HG03558 (cell line): ENCODE measurements at regions not wholly inside any gene's neighbourhood (a gene's known extent, or its start where the extent isn't known, plus 50 kb on each side); places are given as distances from the start of the nearest gene placed in this dataset.
A peak's percentile ranks its signal among the peaks of the same experiment; 100 is the strongest.
"Not testable (repeated sequence)": the region's sequence is repeated elsewhere in the genome, so short reads cannot be mapped to it uniquely, and the experiment has no call there.

Source experiments
- ATAC-seq: cut with Tn5 transposase; IDR thresholded peaks from one replicate; pipeline ENCODE4 v1.9.1; 2021; ENCODE audit warnings: moderate number of reproducible peaks; ENCODE audit not compliant: unreplicated experiment; ENCODE audit errors: extremely low read depth

DNA sequence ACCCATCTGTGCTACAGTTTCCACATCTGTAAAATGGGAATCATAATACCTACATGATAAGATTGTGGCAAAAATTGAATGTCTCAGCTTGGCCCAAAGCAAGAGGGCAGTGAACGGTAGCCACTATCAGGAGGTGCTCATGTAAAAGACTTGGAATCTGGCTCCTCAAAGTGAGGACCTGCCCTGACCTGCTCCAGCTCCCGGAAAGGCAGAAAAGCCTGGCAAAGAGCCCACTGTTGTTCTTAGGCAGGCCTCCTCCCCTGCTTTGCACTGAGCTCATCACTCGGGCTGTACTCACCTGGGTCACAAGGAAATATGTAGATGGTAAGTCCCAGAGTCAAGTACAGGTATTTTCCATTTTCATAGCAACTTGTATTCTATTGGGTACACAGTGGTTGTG, 250.7 kb upstream of the TBL1XR1 start:
- ATAC-seq, result no peak

DNA sequence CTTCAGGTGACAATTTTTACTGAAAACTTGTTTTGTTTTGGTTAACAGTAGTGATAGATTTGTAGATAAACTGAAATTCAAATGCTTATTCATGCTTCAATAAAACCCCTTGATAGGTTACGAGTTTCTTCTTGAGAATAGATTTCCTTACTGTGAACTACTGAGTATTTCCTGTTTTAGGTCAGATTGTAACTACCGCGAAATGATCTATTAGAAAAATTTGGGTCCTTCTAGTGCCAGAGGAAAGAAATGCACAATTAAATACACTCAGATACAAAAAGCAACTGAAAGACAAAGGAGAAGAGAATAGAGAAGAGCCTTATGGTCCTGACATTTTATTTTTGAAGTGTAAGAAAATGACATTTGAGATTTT, 251.7 kb upstream of the TBL1XR1 start:
- ATAC-seq, result no peak

DNA sequence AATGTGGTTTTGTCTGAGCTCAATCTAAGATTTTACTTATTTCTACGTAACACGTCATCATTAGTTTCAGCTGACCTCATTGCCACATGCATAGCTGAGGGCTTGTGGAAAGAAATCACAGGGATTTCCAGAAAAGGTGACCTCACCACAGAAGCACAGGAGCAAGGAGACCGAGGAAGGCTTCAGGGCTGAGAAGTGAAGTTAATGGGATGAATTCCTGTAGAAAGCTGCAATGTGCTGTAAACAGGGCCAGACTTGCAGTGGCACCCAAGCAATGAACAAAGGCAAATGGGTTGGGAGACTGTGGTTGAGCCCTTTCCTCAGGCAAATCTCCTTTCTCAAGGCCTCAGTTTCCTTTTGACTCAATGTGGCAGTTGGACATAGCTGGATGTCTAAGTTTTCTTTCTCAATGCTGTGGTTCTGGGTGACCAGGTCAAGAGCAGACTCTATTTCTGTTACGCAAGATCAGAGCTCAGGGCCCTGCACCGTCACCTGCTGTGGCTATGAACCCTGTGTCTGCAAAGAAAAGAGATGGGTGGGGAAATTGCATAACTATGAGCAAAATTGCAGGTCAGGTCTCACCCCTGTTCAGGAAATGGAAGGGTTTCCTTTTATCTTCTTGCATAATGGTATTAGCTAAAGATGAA, 252.2 kb upstream of the TBL1XR1 start:
- ATAC-seq, result peak; percentile 88

DNA sequence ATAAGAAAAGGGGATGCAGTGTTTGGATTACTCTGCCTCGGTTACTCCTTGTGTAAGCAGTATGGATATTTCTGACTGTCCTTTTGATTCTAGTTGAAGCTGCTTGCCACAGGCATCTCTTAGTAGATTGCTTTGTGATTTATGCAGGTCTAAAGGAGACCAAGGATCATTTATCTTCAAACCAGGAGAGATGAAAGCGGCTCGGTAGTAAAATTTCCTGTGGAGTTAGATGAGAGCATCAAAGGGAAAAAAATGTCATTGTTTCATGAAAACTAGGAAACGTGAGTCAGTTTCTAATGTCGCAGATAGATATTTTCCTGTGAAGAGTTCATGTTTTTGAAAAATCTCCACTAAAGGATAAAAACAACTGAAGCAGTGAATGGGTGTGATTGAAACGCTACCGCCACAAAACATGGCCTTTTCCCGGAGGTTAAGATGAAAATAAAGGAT, 254.0 kb upstream of the TBL1XR1 start:
- ATAC-seq, result no peak

DNA sequence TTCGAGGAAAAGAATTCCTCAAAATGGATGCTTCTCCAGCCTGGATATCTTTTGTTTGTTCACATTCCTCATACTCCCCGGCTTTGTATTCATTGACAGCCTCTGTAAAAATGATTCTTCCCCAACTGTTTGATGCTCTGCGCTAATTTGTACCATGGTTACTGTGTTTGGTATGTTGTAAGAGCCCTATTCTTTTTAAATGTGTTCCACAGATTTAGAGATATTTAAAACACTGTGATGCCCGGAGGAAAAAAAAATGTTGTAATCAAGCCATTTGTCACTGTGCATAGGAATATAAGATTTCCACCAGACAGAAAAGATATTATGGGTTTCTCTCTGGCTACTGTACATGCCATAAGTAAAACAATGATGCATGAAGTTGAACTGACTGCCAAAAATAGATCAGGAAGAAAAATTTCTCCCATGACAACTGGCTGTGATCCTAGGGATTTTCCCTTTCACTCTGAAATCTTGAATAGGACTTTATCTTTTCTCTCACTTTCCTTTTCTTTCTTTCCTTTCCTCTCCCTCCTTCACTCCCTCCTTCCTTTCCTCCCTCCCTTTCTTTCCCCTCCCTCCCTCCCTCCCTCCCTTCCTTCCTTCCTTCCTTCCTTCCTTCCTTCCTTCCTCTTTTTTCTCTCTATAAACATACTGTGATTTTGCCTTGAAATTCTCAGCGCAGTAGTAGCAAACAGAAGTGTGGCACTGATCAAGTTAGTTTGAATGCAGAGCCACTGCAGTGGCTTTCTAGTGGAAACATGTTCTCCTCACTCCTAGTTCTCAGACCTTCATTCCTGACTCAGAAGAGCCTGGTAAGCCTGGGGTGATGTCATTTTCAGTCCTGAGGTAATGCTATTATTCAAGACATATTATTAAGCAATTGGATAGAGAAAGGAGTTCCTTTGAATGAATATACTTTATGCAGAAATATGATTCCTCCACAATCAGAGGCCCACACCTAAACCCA, 254.9 kb upstream of the TBL1XR1 start:
- no peak for ATAC-seq

DNA sequence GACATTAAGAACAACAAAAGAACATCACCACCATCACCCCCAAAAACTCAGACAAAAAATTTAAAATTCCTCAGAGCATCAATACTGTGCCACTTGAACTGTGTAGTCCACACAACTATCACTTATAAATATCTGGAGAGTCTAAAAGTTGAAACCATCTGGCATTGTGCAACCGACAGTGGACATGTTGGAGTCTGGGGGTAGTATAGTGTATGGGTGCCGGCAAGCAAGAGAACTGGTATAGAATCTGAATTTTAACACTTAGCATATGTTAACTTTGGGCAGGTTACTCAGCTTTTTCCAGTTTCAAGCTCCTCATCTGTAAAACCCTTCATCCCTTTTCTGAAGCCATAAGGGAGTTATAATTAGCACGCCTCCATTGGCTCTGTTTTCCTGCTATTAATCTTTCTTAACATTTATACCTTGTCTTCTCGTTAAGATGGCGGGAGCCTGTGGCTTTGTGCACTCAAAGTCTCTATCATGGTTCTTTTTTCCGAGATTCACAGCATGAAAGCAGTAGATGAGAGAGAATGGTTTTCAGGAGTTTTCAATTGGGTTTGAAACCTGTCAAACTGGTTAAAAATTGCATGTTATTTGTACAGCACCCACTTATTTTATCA, 255.7 kb upstream of the TBL1XR1 start:
- no peak for ATAC-seq

DNA sequence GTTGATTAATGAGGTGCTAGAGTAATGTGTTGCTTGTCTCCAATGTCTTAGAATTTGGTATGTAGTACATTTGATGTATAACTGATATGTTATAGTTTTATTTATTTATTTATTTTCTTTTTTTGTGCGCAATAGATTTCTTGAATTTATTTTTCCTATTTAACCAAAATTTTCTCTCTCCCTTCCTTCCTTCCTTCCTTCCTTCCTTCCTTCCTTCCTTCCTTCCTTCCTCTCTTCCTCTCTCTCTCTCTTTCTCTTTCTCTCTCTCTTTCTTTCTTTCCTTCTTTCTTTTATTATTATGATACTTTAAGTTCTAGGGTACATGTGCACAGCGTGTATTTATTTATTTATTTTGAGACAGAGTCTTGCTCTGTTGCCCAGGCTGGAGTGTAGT, 256.2 kb upstream of the TBL1XR1 start:
- no peak for ATAC-seq

DNA sequence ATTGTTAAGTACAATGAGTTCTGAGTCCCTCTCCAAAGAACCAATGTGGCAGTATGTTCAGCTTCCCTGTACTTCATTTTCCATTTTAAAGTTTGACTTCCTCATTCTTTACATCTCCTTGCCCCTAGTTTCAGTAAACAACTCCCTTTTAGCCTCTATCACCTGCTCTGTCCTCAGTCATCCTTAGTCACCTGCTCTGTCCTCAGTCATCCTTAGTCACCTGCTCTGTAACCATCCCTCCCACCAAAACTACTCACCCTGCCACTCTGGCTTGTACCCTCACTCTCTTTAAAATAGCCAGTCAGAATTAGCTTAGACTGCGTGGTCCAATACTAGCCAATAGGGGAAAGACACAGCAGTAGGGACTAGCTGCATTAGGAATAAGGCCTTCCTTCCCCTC, 259.9 kb upstream of the TBL1XR1 start:
- ATAC-seq, result not testable (repeated sequence)

DNA sequence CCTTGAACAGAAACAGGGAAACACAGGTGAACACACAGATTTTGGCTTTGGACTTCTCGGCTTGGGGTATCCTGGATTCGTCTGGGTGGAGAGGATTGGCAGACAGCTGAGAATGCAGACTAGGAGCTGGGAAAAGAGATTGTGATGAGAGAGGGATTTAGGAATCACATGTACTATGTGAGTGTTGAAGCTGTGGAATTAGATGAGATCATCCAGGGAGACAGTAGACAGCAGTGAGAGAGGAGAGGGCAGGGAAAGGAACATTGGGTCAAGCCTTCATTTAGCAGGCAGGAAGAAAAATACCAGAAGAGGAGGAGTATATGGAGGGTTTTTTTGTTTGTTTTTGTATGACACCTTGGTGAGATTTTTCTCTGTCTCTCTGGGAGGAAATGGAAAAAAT, 262.1 kb upstream of the TBL1XR1 start:
- ATAC-seq, result no peak

DNA sequence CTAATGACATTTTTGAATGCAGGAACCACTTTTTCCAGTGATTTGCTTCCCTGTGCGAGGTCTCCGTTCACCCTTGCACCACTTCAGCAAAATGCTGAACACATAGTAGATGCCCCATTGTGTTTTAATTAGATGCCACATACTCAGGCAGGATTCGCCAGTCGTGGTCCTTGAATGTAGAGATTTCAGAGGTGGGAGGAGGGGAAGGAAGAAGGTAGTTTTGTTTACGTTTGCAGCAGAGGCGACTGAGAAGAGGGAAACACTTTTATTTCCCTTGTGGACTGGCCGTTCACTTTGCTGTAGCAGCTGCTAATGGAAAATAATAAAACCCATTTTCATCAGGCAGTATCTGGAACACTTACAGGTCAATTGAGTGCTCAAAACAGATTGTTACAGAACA, 262.8 kb upstream of the TBL1XR1 start:
- no peak for ATAC-seq

DNA sequence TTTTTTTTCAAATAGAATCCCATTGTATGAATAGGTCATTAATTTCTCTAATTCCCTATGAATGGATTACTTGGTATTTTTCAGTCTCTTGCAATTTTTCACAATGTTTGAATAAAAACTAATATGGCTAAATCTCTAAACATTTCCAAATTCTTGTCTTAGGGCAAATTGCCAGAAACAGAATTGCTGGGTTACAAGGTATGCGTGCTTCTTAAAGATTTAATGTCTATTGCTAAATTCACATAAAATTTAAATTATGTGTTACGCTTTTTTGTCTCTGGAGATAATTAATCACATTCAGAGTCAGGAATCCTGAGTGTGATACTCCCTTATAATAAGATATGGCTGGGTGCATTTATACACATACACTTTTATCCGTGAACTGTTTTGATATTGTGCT, 264.5 kb upstream of the TBL1XR1 start:
- no peak for ATAC-seq

DNA sequence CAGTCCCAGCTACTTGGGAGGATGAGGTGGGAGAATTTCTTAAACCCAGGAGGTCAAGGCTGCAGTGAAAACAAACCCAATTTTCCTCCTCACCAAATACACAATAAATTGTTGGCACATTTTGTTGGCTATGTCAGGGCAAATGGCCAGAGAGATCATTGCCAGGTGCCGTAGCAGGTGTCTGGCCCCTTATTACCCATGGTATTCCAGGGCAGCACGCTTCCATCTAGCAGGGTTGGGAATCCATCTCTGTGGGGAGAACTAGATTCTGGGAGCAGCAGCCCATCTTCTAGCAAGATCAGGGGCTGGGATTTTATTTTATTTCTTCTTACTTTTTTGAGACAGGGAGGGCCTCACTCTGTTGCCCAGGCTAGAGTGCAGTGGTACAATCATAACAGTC, 266.1 kb upstream of the TBL1XR1 start:
- not testable (repeated sequence) for ATAC-seq

DNA sequence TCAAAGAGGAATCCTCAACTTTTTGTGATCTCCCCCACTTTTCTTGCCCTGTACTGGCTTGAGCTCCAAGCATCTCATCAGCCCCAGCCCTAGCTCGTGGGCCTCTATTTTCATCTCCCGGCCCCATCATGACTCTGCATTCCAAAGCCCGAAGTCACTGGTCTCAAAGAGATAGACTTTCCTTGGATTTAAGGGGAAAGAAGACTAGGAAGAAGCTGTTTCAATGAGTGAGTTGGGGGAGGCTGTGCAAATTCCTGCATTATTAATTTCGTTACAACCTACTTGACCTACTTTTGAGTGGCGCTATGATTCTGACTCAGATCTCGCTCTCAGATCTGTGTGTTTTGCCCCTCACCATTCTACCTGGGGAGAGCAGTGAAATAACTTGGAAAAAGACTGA, 266.6 kb upstream of the TBL1XR1 start:
- ATAC-seq, result no peak

DNA sequence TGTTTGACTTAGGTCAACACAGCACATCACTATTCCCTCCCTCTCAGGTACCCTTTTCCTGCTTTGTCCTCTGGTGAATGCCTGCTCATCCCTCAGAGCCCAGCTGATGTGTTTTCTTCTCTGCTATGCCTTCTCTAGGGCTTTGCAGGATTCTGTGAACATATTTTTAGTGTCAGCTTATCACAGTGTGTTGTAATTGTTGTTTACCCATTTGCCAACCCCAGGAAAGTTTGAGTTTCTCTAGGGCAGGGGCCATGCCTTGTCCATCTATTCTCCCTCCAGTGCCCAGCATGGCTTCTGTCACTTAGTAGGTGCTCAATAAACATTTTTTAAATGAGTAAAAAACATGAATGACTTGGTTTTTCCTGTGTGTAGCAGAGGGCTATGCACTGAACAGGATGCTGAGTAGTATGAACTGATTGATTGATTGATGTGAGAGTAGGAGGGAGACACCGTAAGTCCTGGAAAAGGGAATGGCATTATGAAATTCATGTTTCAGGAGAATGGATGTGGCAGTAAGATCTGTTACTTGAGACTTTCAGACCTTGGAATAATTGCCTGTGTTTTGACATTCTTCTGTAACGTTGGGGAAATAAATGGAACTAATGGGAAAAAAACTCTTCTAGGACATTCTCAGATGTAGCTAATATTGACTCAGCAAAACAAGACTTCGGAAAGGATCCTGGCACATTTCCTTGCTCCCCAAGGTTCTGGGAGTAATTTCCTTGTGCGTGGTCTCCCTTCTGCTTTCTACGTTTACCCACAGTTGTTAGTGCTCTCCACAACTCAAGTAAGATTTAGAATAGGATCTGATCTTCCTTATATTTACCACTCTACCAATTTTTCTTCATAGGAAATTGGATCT, 267.3 kb upstream of the TBL1XR1 start:
- ATAC-seq, result no peak

DNA sequence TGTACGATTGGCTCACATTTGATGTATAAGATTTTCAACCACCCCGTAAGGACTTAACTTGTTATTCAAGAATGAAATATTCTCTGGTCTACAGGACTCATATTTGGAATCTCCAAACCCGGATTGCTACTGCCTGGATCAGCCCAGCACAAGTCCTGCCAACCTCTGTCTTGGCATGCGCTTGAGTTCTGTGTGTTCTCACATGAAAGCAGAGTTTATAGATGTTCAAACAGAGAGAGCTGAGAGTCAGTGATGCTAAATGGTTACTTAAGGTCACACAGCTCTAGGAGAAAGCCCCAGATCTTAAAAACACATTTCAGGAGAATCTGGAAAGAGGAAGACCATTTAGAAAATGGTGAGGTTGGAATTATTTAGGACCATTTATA, 268.0 kb upstream of the TBL1XR1 start:
- no peak for ATAC-seq

DNA sequence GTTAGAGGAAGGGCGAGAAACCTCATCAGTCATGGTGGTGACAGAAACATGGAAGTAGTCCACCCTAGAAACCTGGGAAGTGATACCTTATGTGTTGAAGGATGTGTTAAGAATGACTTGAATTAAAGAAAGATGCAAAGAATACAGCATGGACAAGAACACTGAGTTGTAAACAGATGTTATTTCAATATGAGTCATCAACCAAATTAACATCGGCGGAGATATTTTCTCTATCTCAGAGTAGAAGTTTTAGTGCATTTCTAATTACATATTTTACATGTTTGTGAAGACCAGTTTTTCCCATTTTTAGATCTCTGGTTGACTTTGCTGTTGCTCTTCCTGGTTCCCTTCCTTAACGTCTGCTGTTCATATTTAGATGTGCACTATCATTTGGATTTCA, 268.8 kb upstream of the TBL1XR1 start:
- no peak for ATAC-seq

DNA sequence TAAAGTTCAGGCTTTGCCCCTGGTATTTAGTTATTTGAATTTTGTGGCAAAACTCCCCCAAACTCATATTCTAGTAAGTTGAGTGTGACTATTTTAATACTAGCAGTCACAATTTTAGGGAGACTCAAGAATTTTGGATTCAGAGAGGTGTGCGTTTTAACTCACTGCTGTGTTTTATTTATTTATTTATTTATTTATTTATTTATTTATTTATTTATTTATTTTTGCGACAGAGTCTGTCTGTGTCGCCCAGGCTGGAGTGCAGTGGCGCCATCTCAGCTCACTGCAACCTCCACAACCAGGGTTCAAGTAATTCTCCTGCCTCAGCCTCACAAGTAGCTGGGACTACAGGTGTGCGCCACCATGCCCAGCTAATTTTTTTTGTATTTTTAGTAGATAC, 269.3 kb upstream of the TBL1XR1 start:
- not testable (repeated sequence) for ATAC-seq

DNA sequence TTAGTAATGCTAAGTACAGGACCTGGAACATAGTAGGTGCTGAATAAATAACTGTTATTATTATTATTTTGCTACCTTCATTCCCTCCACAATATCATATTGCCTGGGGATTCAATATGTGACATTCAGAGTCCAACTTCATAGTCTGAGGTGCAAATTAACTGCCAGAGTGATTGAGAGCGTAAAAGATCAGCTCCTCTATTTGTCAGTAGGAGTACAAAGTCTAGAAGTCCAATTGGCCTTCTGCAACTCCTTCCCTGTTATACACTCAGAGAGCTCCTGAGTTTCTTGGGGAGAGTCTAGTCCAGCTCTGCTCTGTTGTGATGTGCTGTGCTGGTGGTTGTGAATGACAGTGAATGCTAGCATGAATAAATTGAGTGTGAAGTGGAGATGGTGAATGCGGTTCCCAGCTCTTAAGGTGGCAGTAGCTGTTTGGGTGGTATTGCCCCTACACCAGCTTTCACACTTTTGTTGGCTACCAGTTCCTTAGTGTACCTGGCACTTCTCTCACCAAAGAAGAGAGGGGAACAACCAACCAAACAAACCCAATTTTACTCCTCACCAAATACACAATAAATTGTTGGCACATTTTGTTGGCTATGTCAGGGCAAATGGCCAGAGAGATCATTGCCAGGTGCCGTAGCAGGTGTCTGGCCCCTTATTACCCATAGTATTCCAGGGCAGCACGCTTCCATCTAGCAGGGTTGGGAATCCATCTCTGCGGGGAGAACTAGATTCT, 270.1 kb upstream of the TBL1XR1 start:
- ATAC-seq, result no peak

DNA sequence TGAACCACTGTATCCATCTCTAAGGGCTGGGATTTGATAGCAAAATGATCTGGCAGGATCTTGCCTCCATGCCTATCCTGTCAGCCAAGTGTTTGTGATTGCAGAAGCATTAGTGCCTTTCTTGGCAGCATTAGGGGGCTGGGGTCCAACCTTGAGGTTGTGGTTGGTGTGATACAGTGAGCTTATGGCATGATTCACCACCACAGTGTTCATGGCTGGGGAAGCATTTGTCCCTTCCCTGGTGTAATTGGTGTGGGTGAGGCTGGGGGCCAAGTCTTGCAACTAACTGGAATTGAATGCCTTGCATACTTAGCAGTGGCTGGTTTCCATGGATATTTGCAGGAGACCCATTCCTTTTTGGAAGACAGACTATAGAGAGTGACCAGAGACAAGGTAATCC, 271.0 kb upstream of the TBL1XR1 start:
- no peak for ATAC-seq

DNA sequence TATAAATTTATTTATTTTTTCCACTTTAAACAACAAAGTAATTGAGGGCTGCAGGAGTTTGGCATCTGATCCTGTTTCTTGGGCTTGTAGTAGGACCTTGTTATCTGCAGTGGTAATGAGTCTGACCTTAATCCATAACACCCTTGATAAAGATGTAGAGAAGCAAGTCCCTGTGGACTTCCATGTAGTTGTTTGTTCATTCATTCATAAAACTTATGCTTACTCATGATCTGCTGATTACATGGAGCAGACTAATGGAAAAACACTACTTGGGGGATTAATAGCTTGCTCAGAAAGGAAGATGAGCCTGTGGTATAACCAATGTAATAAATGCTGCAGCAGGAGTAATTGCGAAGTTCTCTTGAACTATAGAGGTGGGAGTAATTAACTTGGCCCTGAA, 271.5 kb upstream of the TBL1XR1 start:
- no peak for ATAC-seq
